ENCODE measurements at regions not wholly inside any gene's neighbourhood (a gene's known extent, or its start where the extent isn't known, plus 50 kb on each side); places are given as distances from the start of the nearest gene placed in this dataset.
A peak's percentile ranks its signal among the peaks of the same experiment; 100 is the strongest.

GRCh38 chr10:94085288-94085687 is 91.6 kb downstream of the PLCE1 start:
- FAIRE-seq: no peak
- no peak for DNase-seq (ENCODE audit: insufficient read length, low spot score)
- TF ChIP-seq CTCF (IDR thresholded peaks at IDR 0.05; ENCODE audit: insufficient read depth, missing control alignments): no peak

- no peak for TF ChIP-seq CTCF (IDR thresholded peaks at IDR 0.05; ENCODE audit: insufficient read depth, missing control alignments)
- no peak for FAIRE-seq
- DNase-seq (ENCODE audit: insufficient read length, low spot score): no peak
Measured at GRCh38 chr10:94085766-94086437, 92.2 kb downstream of the PLCE1 start.

- TF ChIP-seq CTCF (IDR thresholded peaks at IDR 0.05; ENCODE audit: insufficient read depth, missing control alignments): no peak
- FAIRE-seq: no peak
- no peak for DNase-seq (ENCODE audit: insufficient read length, low spot score)
Measured at GRCh38 chr10:94088926-94089381, 95.2 kb downstream of the PLCE1 start.

- no peak for FAIRE-seq
- no peak for TF ChIP-seq CTCF (IDR thresholded peaks at IDR 0.05; ENCODE audit: insufficient read depth, missing control alignments)
- DNase-seq (ENCODE audit: insufficient read length, low spot score): no peak
Measured at GRCh38 chr10:94091649-94092048, 97.9 kb downstream of the PLCE1 start.

- no peak for TF ChIP-seq CTCF (IDR thresholded peaks at IDR 0.05; ENCODE audit: insufficient read depth, missing control alignments)
- DNase-seq (ENCODE audit: insufficient read length, low spot score) (no peak), FAIRE-seq (no peak)
Measured at GRCh38 chr10:94092848-94093247, 99.1 kb downstream of the PLCE1 start.

- DNase-seq (ENCODE audit: insufficient read length, low spot score) (no peak), FAIRE-seq (peak; percentile 29)
- TF ChIP-seq CTCF (IDR thresholded peaks at IDR 0.05; ENCODE audit: insufficient read depth, missing control alignments): no peak
Measured at GRCh38 chr10:94093286-94093905, 99.7 kb downstream of the PLCE1 start.

GRCh38 chr10:94094540-94094939 is 100.8 kb downstream of the PLCE1 start:
- DNase-seq (ENCODE audit: insufficient read length, low spot score): no peak
- no peak for TF ChIP-seq CTCF (IDR thresholded peaks at IDR 0.05; ENCODE audit: insufficient read depth, missing control alignments)
- no peak for FAIRE-seq
